ENCODE measurements at regions not wholly inside any gene's neighbourhood (a gene's known extent, or its start where the extent isn't known, plus 50 kb on each side); places are given as distances from the start of the nearest gene placed in this dataset.

DNA sequence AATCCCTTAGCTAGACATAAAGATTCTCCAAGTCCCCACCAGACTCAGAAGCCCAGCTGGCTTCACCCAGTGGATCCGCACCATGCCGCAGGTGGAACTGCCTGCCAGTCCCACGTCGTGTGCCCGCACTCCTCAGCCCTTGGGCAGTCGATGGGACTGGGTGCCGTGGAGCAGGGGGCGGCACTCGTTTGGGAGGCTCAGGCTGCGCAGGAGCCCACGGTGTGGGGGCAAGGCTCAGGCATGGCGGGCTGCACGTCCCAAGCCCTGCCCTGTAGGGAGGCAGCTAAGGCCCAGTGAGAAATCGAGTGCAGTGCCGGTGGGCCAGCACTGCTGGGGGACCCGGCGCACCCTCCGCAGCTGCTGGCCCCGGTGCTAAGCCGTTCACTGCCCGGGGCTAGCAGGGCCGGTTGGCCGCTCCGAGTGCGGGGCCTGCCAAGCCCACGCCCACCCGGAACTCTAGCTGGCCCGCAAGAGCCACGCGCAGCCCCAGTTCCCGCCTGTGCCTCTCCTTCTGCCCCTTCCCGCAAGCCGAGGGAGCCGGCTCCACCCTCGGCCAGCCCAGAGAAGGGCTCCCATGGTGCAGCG, 95.9 kb upstream of the DTNBP1 start:
- DNase-seq, result no peak
- no peak for TF ChIP-seq NRF1 (IDR thresholded peaks at IDR 0.05; ENCODE audit: low read depth, low read length)
- TF ChIP-seq SIN3A (IDR thresholded peaks at IDR 0.05; ENCODE audit: borderline replicate concordance, low read depth, low read length), result no peak
- TF ChIP-seq GATA2 (CRISPR knock-in tag; IDR thresholded peaks at IDR 0.05), result no peak
- TF ChIP-seq, protein P1, sequence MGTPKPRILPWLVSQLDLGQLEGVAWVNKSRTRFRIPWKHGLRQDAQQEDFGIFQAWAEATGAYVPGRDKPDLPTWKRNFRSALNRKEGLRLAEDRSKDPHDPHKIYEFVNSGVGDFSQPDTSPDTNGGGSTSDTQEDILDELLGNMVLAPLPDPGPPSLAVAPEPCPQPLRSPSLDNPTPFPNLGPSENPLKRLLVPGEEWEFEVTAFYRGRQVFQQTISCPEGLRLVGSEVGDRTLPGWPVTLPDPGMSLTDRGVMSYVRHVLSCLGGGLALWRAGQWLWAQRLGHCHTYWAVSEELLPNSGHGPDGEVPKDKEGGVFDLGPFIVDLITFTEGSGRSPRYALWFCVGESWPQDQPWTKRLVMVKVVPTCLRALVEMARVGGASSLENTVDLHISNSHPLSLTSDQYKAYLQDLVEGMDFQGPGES (IDR thresholded peaks at IDR 0.05; ENCODE audit: low read depth, low read length), result no peak
- no peak for TF ChIP-seq FOSL2 (IDR thresholded peaks at IDR 0.05; ENCODE audit: borderline replicate concordance, low read depth)
- Histone ChIP-seq H3K36me3 (replicated peaks in 1 of 2; ENCODE audit: control insufficient read depth in 1 of 2, insufficient read depth in 2 of 2, low read length in 1 of 2) (no peaks in the 10 kb centered on the region), H3K4me2 (no peak overlapping the region), H3K9me2 (no peaks in the 10 kb centered on the region), H4K20me1 (ENCODE audit: insufficient read depth) (no peaks in the 10 kb centered on the region), H3K9me3 (no peaks in the 10 kb centered on the region), H3K4me1 (ENCODE audit: control insufficient read depth in 1 of 2, insufficient read depth in 2 of 2, low read depth in 1 of 2, low read length in 1 of 2) (no peaks in the 10 kb centered on the region; a peak in 1 of 4 replicates), H3K27me3 (ENCODE audit: insufficient read depth) (no peaks in the 10 kb centered on the region), H3F3A (replicated peaks; ENCODE audit: insufficient read depth) (no peaks in the 10 kb centered on the region), H2AFZ (ENCODE audit: low read depth) (no peak overlapping the region), H3K79me2 (ENCODE audit: insufficient read depth) (no peaks in the 10 kb centered on the region), H3K4me3 (ENCODE audit: low read depth in 2 of 2, low read length in 1 of 2) (no peak overlapping the region), H3K9ac (no peak overlapping the region), H3K27ac (ENCODE audit: low read depth in 2 of 2, low read length in 1 of 2) (no peak overlapping the region)
- CTCF ChIA-PET, result interaction anchor here (1.2 to 1.7 kb wide), 2 partner anchors 67 to 424 kb away, joined by 4 to 6 read pairs; no protein-coding TSS in a partner anchor
- POLR2A ChIA-PET, result no interaction called here
- 60% methylated on average over 2 of the region's 36 CpGs for WGBS (ENCODE audit: low lambda C conversion rate)

DNA sequence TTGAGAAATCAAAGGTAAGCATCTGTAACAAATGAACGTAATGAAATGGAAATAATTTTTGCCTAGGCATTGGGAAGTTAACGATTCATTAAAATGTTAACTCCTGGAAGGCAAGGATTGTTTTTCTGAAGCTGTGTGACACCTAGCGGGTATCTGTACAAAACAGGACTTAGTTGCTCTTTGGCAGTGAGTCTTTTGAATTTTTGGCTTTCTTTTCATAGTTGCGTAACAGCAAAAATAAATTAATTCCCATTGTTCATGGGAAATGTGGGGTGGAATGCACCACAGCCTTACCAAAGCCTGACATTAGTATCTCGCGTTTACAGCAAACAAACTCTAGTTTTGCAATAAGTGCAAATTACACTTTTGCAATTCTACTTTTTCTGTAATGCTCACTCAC, 92.7 kb upstream of the DTNBP1 start:
- no peak overlapping the region for H3K27ac ChIP-seq (ENCODE audit: low read depth in 2 of 2, low read length in 1 of 2)
- no peak overlapping the region for H3K4me2 ChIP-seq
- CTCF ChIA-PET, result interaction anchor here (1.0 kb wide), 1 partner anchor 63 kb away, joined by 3 read pairs; no protein-coding TSS in a partner anchor
- no peak for TF ChIP-seq POLR2AphosphoS5 (IDR thresholded peaks at IDR 0.05; ENCODE audit: low read depth, low read length)
- TF ChIP-seq EZH2phosphoT487 (IDR thresholded peaks at IDR 0.05; ENCODE audit: borderline replicate concordance, low read depth), result no peak
- TF ChIP-seq, protein P2, sequence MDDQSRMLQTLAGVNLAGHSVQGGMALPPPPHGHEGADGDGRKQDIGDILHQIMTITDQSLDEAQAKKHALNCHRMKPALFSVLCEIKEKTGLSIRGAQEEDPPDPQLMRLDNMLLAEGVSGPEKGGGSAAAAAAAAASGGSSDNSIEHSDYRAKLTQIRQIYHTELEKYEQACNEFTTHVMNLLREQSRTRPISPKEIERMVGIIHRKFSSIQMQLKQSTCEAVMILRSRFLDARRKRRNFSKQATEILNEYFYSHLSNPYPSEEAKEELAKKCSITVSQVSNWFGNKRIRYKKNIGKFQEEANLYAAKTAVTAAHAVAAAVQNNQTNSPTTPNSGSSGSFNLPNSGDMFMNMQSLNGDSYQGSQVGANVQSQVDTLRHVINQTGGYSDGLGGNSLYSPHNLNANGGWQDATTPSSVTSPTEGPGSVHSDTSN (IDR thresholded peaks at IDR 0.05), result no peak
- TF ChIP-seq RCOR1 (IDR thresholded peaks at IDR 0.05; ENCODE audit: low read length), result no peak
- no peak for TF ChIP-seq MXI1 (IDR thresholded peaks at IDR 0.05; ENCODE audit: low read depth, low read length)
- TF ChIP-seq, protein P3, sequence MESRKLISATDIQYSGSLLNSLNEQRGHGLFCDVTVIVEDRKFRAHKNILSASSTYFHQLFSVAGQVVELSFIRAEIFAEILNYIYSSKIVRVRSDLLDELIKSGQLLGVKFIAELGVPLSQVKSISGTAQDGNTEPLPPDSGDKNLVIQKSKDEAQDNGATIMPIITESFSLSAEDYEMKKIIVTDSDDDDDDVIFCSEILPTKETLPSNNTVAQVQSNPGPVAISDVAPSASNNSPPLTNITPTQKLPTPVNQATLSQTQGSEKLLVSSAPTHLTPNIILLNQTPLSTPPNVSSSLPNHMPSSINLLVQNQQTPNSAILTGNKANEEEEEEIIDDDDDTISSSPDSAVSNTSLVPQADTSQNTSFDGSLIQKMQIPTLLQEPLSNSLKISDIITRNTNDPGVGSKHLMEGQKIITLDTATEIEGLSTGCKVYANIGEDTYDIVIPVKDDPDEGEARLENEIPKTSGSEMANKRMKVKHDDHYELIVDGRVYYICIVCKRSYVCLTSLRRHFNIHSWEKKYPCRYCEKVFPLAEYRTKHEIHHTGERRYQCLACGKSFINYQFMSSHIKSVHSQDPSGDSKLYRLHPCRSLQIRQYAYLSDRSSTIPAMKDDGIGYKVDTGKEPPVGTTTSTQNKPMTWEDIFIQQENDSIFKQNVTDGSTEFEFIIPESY (IDR thresholded peaks at IDR 0.05; ENCODE audit: borderline replicate concordance, low read depth), result no peak
- TF ChIP-seq FOXM1 (IDR thresholded peaks at IDR 0.05; ENCODE audit: low read depth), result no peak
- TF ChIP-seq TEAD4 (IDR thresholded peaks at IDR 0.05; ENCODE audit: borderline replicate concordance, insufficient read depth), result no peak
- TF ChIP-seq TAF1 (IDR thresholded peaks at IDR 0.05; ENCODE audit: borderline replicate concordance, low read depth, low read length), result no peak
- no peak for TF ChIP-seq RFX5 (IDR thresholded peaks at IDR 0.05; ENCODE audit: low read length)
- no peak for TF ChIP-seq RAD21 (IDR thresholded peaks at IDR 0.05; ENCODE audit: low read length)
- TF ChIP-seq NFIC (IDR thresholded peaks at IDR 0.05; ENCODE audit: borderline replicate concordance), result no peak
- TF ChIP-seq, protein P4, sequence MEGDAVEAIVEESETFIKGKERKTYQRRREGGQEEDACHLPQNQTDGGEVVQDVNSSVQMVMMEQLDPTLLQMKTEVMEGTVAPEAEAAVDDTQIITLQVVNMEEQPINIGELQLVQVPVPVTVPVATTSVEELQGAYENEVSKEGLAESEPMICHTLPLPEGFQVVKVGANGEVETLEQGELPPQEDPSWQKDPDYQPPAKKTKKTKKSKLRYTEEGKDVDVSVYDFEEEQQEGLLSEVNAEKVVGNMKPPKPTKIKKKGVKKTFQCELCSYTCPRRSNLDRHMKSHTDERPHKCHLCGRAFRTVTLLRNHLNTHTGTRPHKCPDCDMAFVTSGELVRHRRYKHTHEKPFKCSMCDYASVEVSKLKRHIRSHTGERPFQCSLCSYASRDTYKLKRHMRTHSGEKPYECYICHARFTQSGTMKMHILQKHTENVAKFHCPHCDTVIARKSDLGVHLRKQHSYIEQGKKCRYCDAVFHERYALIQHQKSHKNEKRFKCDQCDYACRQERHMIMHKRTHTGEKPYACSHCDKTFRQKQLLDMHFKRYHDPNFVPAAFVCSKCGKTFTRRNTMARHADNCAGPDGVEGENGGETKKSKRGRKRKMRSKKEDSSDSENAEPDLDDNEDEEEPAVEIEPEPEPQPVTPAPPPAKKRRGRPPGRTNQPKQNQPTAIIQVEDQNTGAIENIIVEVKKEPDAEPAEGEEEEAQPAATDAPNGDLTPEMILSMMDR (IDR thresholded peaks at IDR 0.05), result no peak
- no peak for TF ChIP-seq EP300 (IDR thresholded peaks at IDR 0.05; ENCODE audit: borderline replicate concordance in 1 of 2, low read depth in 1 of 2, low read length in 1 of 2)
- TF ChIP-seq CHD2 (IDR thresholded peaks at IDR 0.05; ENCODE audit: low read length, partially characterized antibody), result no peak
- no peak for TF ChIP-seq GATA2 (CRISPR knock-in tag; IDR thresholded peaks at IDR 0.05)
- no peak for TF ChIP-seq SIN3A (IDR thresholded peaks at IDR 0.05; ENCODE audit: borderline replicate concordance, low read depth, low read length)
- TF ChIP-seq YY1 (IDR thresholded peaks at IDR 0.05; ENCODE audit: low read depth), result no peak
- no peak overlapping the region for H2AFZ ChIP-seq (ENCODE audit: low read depth)
- no peaks in the 10 kb centered on the region for H3K79me2 ChIP-seq (ENCODE audit: insufficient read depth)
- H3K9me2 ChIP-seq, result no peaks in the 10 kb centered on the region
- H3K9me3 ChIP-seq, result no peaks in the 10 kb centered on the region
- 82% methylated on average over 6 of the region's 6 CpGs for WGBS (ENCODE audit: low lambda C conversion rate)
- no peaks in the 10 kb centered on the region for H3K27me3 ChIP-seq (ENCODE audit: insufficient read depth)
- H3K4me3 ChIP-seq (ENCODE audit: low read depth in 2 of 2, low read length in 1 of 2), result no peak overlapping the region
- POLR2A ChIA-PET, result no interaction called here
- no peak for DNase-seq
- H3K36me3 ChIP-seq (replicated peaks in 1 of 2; ENCODE audit: control insufficient read depth in 1 of 2, insufficient read depth in 2 of 2, low read length in 1 of 2), result no peaks in the 10 kb centered on the region
- H3F3A ChIP-seq (replicated peaks; ENCODE audit: insufficient read depth), result no peaks in the 10 kb centered on the region
- H3K4me1 ChIP-seq (ENCODE audit: control insufficient read depth in 1 of 2, insufficient read depth in 2 of 2, low read depth in 1 of 2, low read length in 1 of 2), result no peaks in the 10 kb centered on the region; a peak in 1 of 4 replicates
- no peaks in the 10 kb centered on the region for H4K20me1 ChIP-seq (ENCODE audit: insufficient read depth)
- no peak overlapping the region for H3K9ac ChIP-seq
